Astrocyte of the spinal cord (primary cell): ENCODE measurements at regions not wholly inside any gene's neighbourhood (a gene's known extent, or its start where the extent isn't known, plus 50 kb on each side); places are given as distances from the start of the nearest gene placed in this dataset.

Experiments used
- DNase-seq: peaks from one replicate; pipeline ENCODE4 v3.0.0; 2011; ENCODE audit warnings: low read depth, low spot score
- H3K4me3 ChIP-seq: 2 replicates; pipeline ENCODE4 v1.5.1; 2011; ENCODE audit warnings: low read depth, mild to moderate bottlenecking, low read length, moderate library complexity
- in situ Hi-C: cut with HindIII; loops from 2 replicates; pipeline ENCODE4 v1.10.0; 2017; ENCODE audit warnings: low sequenced_read_pairs
- TF ChIP-seq, protein P1 (sequence below): IDR thresholded peaks from 2 replicates; pipeline ENCODE4 v1.5.1; 2012; ENCODE audit warnings: low read depth, mild to moderate bottlenecking, low read length, inconsistent platforms

DNA sequence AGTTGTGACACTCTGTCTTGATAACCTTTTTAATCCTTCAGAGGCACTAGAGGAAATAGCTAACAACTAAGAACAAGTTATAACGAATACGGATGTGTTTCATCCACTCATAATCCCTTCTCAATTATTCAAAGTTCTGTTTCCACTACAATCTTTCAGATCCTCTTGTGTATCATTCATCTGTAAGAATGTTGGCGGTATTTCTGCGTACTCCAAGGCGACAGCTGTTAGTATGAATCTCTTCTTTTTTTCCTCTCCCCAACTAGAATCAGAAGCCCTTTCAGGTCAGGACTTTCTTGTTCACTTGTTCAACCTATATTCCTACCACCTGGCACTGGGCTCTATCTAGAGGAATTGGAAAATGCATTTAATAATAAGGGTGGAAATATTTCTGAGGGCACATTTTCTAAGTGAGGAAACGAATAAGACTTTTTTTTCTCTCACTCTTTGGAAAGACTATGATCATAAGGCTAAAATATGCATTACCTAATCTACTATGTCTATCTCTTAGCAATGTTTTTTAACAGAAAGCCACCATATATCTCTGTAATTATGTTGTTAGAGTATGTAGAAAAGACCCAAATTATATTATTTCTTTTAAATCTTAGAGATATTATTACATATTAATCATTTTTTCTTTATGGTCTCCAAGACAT is 492.9 kb downstream of the PCDH20 start:
- no peak for DNase-seq
- in situ Hi-C loops = no loop called here
- TF ChIP-seq, protein P1, sequence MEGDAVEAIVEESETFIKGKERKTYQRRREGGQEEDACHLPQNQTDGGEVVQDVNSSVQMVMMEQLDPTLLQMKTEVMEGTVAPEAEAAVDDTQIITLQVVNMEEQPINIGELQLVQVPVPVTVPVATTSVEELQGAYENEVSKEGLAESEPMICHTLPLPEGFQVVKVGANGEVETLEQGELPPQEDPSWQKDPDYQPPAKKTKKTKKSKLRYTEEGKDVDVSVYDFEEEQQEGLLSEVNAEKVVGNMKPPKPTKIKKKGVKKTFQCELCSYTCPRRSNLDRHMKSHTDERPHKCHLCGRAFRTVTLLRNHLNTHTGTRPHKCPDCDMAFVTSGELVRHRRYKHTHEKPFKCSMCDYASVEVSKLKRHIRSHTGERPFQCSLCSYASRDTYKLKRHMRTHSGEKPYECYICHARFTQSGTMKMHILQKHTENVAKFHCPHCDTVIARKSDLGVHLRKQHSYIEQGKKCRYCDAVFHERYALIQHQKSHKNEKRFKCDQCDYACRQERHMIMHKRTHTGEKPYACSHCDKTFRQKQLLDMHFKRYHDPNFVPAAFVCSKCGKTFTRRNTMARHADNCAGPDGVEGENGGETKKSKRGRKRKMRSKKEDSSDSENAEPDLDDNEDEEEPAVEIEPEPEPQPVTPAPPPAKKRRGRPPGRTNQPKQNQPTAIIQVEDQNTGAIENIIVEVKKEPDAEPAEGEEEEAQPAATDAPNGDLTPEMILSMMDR = no peak
- no peak overlapping the region for H3K4me3 ChIP-seq

DNA sequence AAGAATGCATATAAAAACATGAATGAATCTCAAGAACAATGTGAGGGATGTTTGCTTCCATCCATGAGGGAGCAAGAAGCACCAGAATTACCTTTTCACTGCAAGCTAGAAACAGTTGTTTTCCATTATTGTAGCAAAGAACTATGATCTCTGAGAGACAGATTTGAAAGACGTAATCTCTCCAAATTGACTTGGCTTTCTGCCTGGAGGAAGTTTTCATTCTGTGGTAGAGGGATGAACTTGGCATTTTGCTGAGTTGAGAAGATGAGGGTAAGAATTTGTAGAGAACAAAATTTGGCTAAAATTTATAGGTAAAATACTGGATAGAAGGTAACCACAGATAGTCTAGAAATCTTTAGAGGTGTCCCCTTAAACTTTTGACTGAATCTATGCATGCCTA is 496.8 kb downstream of the TDRD3 start:
- DNase-seq = no peak
- H3K4me3 ChIP-seq = no peak overlapping the region
- in situ Hi-C loops = no loop called here
- TF ChIP-seq, protein P1 = no peak

DNA sequence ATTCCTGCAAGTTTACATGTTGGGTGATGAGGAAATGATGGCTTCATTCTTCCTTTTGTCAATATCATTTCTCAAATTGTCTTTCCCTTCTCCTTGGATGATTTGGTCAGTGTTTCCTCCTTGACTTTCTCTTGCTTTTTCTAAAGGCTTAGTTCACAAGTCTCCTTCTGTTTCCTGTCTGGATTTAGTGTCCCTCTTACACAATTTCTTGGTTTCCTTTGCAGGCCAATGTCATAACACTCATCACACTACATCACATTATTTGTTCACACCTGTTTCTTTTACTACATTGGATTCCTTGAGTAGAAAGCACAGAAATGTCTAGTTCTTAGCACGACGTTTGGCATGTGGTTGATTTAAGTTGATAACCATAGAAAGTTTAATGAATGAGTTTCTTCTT is 490.7 kb downstream of the TDRD3 start:
- in situ Hi-C loops = no loop called here
- no peak overlapping the region for H3K4me3 ChIP-seq
- DNase-seq = no peak
- TF ChIP-seq, protein P1 = no peak

DNA sequence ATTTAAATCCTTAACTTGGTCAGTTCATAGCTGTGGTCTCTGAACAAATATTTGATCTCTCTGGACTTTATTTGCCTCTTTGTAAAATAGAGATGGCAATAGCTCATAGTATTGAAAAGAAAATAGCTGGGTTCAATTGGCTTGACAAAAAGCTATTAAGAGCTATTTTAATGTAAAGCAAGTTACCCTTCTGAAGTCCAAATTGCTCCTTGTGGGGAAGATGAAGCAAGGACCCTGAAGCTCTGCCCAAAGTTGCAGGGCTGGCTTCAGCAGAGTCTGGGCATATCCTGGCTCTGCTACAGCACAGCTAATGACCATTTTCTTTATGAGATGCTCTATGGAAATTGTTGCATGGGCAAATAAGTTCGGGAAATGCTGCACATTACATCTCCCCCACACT is 484.5 kb downstream of the TDRD3 start:
- in situ Hi-C loops = no loop called here
- no peak for DNase-seq
- TF ChIP-seq, protein P1 = no peak
- no peak overlapping the region for H3K4me3 ChIP-seq

DNA sequence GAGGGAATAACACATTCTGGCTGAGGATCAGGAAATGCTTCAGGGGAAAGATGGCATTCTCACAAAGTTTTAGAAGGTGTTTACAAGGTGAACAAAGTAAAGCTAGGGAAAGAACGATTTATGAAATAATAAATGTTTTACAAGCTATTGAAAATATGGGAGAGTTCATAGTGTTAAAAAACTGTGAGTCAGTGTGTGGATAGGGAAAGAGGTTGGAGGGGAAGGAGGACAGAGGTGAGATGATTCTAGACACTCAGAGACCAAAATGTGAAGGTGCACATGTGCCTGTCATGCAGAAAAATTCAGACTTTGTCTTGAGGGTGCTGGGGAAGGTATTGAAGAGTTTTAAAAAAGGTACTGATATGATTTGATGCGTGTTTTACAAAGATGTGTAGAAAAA is 476.1 kb downstream of the TDRD3 start:
- in situ Hi-C loops = no loop called here
- no peak overlapping the region for H3K4me3 ChIP-seq
- no peak for DNase-seq
- TF ChIP-seq, protein P1 = no peak

DNA sequence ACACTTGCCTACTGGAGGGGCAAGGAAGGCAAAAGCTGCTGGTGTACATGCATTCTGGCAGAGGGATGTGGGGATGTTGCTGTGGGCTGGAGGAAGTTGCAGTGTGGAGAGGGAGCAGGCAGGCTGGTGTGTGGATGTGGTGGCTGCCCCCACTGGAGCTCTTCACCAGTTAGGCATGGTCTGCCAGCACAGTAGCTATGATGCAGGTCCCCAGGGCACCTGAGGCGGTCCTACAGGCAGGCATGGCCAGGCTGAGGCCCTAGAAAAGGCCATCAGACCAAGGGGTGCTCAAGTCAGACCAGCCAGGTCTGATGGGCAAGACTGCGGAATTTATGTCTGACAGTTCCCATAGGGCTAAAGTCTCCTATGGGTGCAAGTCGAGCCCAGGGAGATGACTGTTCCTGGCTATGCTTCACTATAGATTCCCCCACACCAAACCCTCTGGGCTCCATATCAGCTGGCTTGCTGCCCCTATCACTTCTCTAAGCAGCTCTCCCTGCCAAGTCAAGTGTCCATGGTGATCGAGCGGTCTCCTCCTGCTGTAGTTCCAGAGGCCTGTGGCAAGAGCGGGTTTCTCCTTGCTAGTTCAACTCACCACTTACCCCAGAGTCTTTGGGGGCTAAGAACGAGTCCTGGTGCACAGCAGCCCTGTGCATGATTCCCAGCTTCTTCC is 473.1 kb downstream of the TDRD3 start:
- in situ Hi-C loops = no loop called here

More for the DNA sequence above, 473.1 kb downstream of the TDRD3 start:
- DNase-seq = no peak
- TF ChIP-seq, protein P1 = no peak
- no peak overlapping the region for H3K4me3 ChIP-seq
